SH-SY5Y (cell line): ENCODE measurements at regions not wholly inside any gene's neighbourhood (a gene's known extent, or its start where the extent isn't known, plus 50 kb on each side); places are given as distances from the start of the nearest gene placed in this dataset.

Experiments used
- GATA2 ChIP-seq: IDR thresholded peaks from 2 replicates; pipeline ENCODE4 v1.6.1; 2011; ENCODE audit warnings: mild to moderate bottlenecking, low read depth, low read length
- GATA3 ChIP-seq: IDR thresholded peaks from 2 replicates; pipeline ENCODE4 v1.6.1; 2011; ENCODE audit warnings: low read depth, mild to moderate bottlenecking, low read length, moderate library complexity

- TF ChIP-seq GATA2, result no peak
- no peak for TF ChIP-seq GATA3
Measured at GRCh38 chr12:132406493-132407450, 77.4 kb upstream of the GALNT9 start.

GRCh38 chr12:132405742-132406251 is 76.4 kb upstream of the GALNT9 start:
- no peak for TF ChIP-seq GATA2
- TF ChIP-seq GATA3, result no peak

GRCh38 chr12:132404951-132405741 is 75.8 kb upstream of the GALNT9 start:
- TF ChIP-seq GATA2, result no peak
- no peak for TF ChIP-seq GATA3

- no peak for TF ChIP-seq GATA2
- TF ChIP-seq GATA3, result no peak
Measured at GRCh38 chr12:132404435-132404855, 75.1 kb upstream of the GALNT9 start.

GRCh38 chr12:132403636-132404434 is 74.4 kb upstream of the GALNT9 start:
- TF ChIP-seq GATA3 (no peak), GATA2 (no peak)

GRCh38 chr12:132402831-132403416 is 73.5 kb upstream of the GALNT9 start:
- TF ChIP-seq GATA3 (no peak), GATA2 (no peak)

GRCh38 chr12:132401982-132402381 is 72.6 kb upstream of the GALNT9 start:
- TF ChIP-seq GATA3 (no peak), GATA2 (no peak)

- TF ChIP-seq GATA2 (no peak), GATA3 (no peak)
Measured at GRCh38 chr12:132400011-132400641, 70.7 kb upstream of the GALNT9 start.

- no peak for TF ChIP-seq GATA3
- TF ChIP-seq GATA2, result no peak
Measured at GRCh38 chr12:132399092-132400010, 70.0 kb upstream of the GALNT9 start.

GRCh38 chr12:132398386-132398991 is 69.1 kb upstream of the GALNT9 start:
- TF ChIP-seq GATA2 (no peak), GATA3 (no peak)

GRCh38 chr12:132397934-132398385 is 68.6 kb upstream of the GALNT9 start:
- TF ChIP-seq GATA3, result no peak
- no peak for TF ChIP-seq GATA2
